Upper lobe of right lung (tissue), 1 donor: ENCODE measurements at regions not wholly inside any gene's neighbourhood (a gene's known extent, or its start where the extent isn't known, plus 50 kb on each side); places are given as distances from the start of the nearest gene placed in this dataset.
"Not testable (repeated sequence)": the region's sequence is repeated elsewhere in the genome, so short reads cannot be mapped to it uniquely, and the experiment has no call there.

Experiments used
- ATAC-seq: fragments of 200-7000 bp; cut with Tn5 transposase; one replicate; pipeline ENCODE4 v1.9.1; 2020; ENCODE audit warnings: mild to moderate bottlenecking, moderate library complexity
- DNase-seq: peaks from one replicate; pipeline ENCODE4 v3.0.0-alpha.2; 2020
- H3K27ac ChIP-seq: fragments of 200-600 bp; one replicate; pipeline ENCODE4 v1.8.0; 2022
- H3K27me3 ChIP-seq: fragments of 200-600 bp; one replicate; pipeline ENCODE4 v1.8.0; 2022; ENCODE audit warnings: mild to moderate bottlenecking
- H3K36me3 ChIP-seq: fragments of 200-600 bp; one replicate; pipeline ENCODE4 v1.8.0; 2022
- H3K4me1 ChIP-seq: fragments of 200-600 bp; one replicate; pipeline ENCODE4 v1.8.0; 2022
- H3K4me3 ChIP-seq: fragments of 200-600 bp; one replicate; pipeline ENCODE4 v1.8.0; 2022; ENCODE audit warnings: mild to moderate bottlenecking
- H3K9me3 ChIP-seq: fragments of 200-600 bp; one replicate; pipeline ENCODE4 v1.8.0; 2022
- CTCF ChIP-seq: fragments of 200-600 bp; IDR thresholded peaks from one replicate; pipeline ENCODE4 v1.8.0; 2022; ENCODE audit warnings: antibody characterized with exemption
- intact Hi-C: fragments of 100-400 bp; cut with DNase I; formaldehyde crosslinking; loops from one replicate; pipeline ENCODE4 v1.11.0; 2022
- donor health status: DM: no; HTN: yes; CAD: no; lungs with severe emphysema.

- intact Hi-C loops = no loop called here
- ATAC-seq (no peak), DNase-seq (no peak)
- Histone ChIP-seq H3K4me1 (peaks cover 23% of the 10 kb centered on the region), H3K27ac (no peak overlapping the region), H3K4me3 (no peak overlapping the region), H3K36me3 (no peaks in the 10 kb centered on the region), H3K9me3 (no peaks in the 10 kb centered on the region), H3K27me3 (no peaks in the 10 kb centered on the region)
- no peak for TF ChIP-seq CTCF
These were observed 121.3 kb upstream of the ZNF516 start for GRCh38 chr18:76616373-76616772.

DNA sequence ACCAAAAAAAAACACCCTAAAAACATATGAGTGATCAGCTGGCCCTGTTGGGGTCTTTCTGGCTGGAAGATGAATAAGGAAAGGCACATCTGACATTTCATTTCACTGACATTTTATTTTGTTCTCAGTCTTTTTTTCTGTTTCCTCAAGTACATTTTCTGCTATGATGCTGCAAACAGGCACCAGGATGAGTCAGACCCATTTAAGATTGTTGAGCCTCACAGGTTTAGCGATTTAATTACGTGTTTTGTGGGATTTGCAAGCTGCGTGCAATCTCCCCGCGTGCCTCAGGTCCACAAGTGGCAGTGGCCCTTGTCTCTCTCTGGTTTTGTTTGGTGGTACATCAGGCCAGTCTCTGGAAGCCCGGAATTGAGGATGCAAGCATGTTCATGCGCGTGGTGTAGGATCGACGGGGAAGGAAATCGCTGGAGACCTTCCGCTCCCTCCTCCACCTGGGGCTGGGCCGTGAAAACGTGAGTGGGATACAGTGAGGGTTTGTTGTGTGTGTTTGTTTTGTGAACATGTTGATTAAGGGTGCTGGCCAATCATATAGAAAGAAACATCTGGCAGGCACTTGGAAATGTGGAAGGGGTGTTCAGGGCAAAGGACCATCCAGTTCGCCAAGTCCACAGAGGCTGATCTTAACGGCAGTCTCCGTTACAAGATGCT is 120.2 kb upstream of the ZNF516 start:
- no peak overlapping the region for H3K27ac ChIP-seq
- H3K9me3 ChIP-seq = no peaks in the 10 kb centered on the region
- H3K4me3 ChIP-seq = no peak overlapping the region
- intact Hi-C loops = no loop called here
- H3K4me1 ChIP-seq = peaks cover 14% of the 10 kb centered on the region
- no peaks in the 10 kb centered on the region for H3K36me3 ChIP-seq
- ATAC-seq = no peak
- DNase-seq = no peak
- no peaks in the 10 kb centered on the region for H3K27me3 ChIP-seq
- no peak for TF ChIP-seq CTCF

GRCh38 chr18:76613755-76614120 is 118.7 kb upstream of the ZNF516 start:
- no peak for TF ChIP-seq CTCF
- Histone ChIP-seq H3K27me3 (no peaks in the 10 kb centered on the region), H3K4me3 (no peak overlapping the region), H3K4me1 (no peaks in the 10 kb centered on the region), H3K36me3 (no peaks in the 10 kb centered on the region), H3K9me3 (no peaks in the 10 kb centered on the region), H3K27ac (no peak overlapping the region)
- ATAC-seq = no peak
- DNase-seq = no peak
- intact Hi-C loops = no loop called here

GRCh38 chr18:76613053-76613754 is 118.2 kb upstream of the ZNF516 start:
- no peak for TF ChIP-seq CTCF
- intact Hi-C loops = no loop called here
- Histone ChIP-seq H3K9me3 (no peaks in the 10 kb centered on the region), H3K27ac (no peak overlapping the region), H3K27me3 (no peaks in the 10 kb centered on the region), H3K36me3 (no peaks in the 10 kb centered on the region), H3K4me1 (no peaks in the 10 kb centered on the region), H3K4me3 (no peak overlapping the region)
- DNase-seq (no peak), ATAC-seq (no peak)

- H3K27ac ChIP-seq, DNase-seq, H3K27me3 ChIP-seq, ATAC-seq, H3K4me3 ChIP-seq, H3K9me3 ChIP-seq, H3K36me3 ChIP-seq, intact Hi-C loops, H3K4me1 ChIP-seq: not testable (repeated sequence)
These were observed 116.7 kb upstream of the ZNF516 start for GRCh38 chr18:76611750-76612045.

DNA sequence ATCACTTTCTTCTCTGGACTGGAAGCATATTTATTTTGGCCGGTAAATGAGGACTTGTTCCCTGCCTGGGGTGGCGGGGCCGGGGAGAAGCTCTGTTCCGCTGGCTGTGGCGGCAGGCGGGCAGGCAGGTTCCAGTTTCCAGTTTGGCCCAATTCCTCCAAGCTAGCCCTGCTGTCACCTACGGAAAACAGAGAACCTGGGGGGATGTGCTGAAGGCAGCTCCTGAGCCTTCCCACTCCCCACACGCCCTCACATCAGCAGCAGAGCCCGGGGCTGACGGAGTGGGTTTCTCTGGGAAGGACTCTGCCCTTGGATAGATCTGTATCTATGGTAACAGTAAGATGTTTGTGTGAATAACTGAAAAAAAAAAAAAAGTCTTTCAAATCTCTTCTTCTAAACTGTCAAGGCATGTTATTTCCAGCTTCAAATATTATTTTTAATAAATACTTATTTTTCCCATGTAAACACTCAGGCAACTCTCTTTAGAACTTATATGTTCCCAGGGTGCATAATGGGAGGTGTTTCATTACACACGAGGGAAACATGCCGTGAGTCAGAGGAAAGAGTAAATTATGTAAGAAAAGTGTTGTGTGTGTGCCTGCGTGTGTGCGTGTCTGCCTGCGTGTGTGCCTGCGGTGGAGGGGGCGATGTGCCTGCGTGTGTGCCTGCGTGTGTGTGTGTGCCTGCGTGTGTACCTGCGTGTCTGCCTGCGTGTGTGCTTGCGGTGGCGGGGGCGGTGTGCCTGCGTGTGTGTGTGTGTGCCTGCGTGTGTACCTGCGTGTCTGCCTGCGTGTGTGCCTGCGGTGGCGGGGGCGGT is 116.1 kb upstream of the ZNF516 start:
- intact Hi-C loops = no loop called here
- Histone ChIP-seq H3K4me1 (no peaks in the 10 kb centered on the region), H3K9me3 (no peaks in the 10 kb centered on the region), H3K4me3 (no peak overlapping the region), H3K36me3 (no peaks in the 10 kb centered on the region), H3K27ac (no peak overlapping the region), H3K27me3 (no peaks in the 10 kb centered on the region)
- DNase-seq (no peak), ATAC-seq (no peak)
- no peak for TF ChIP-seq CTCF
